B cell (primary cell): ENCODE measurements at regions not wholly inside any gene's neighbourhood (a gene's known extent, or its start where the extent isn't known, plus 50 kb on each side); places are given as distances from the start of the nearest gene placed in this dataset.

Source experiments
- ATAC-seq: fragments of 200-7000 bp; cut with Tn5 transposase; one replicate; pipeline ENCODE4 v1.10.0; 2021; ENCODE audit warnings: low read depth, mild to moderate bottlenecking, moderate number of reproducible peaks, moderate library complexity
- CTCF ChIA-PET: fragments of 350-600 bp; sonication (Branson Sonifier 250); formaldehyde crosslinking; loops from one replicate; lab custom pipeline; 2021; ENCODE audit warnings: antibody characterized with exemption, inconsistent platforms; lab: Charles Lee
- POLR2A ChIA-PET: fragments of 350-600 bp; sonication (Branson Sonifier 250); formaldehyde crosslinking; loops from one replicate; lab custom pipeline; 2021; ENCODE audit warnings: antibody characterized with exemption; lab: Charles Lee
- DNase-seq: peaks from one replicate; pipeline ENCODE4 v3.0.0; 2013
- H2AFZ ChIP-seq: 2 replicates; pipeline ENCODE4 v1.6.1; 2012; ENCODE audit warnings: mild to moderate bottlenecking, low read depth, low read length; ENCODE audit not compliant: insufficient read depth, poor library complexity, severe bottlenecking
- H3K27ac ChIP-seq, 2 donors: 1 replicate in 1 of 2; 2 replicates in 1 of 2; pipeline ENCODE4 v1.5.1; 2012 to 2013; ENCODE audit warnings: low read length in 2 of 2, mild to moderate bottlenecking in 2 of 2, moderate library complexity in 1 of 2
- H3K27me3 ChIP-seq, 4 experiments: fragments of 200-600 bp in 1 of 4; sonication (generic) in 1 of 4; replicated peaks in 1 of 4; 1 replicate in 2 of 4; 2 replicates in 2 of 4; pipeline versions ENCODE4 v1.6.1 to v1.7.0; 2013 to 2016; ENCODE audit warnings: low read length in 3 of 4, mild to moderate bottlenecking in 2 of 4, mixed read lengths in 1 of 4, moderate library complexity in 1 of 4; ENCODE audit not compliant: insufficient read depth in 4 of 4, control insufficient read depth in 3 of 4; ENCODE audit errors: control extremely low read depth in 1 of 4
- H3K36me3 ChIP-seq, 2 experiments: replicated peaks in 1 of 2; 1 replicate in 1 of 2; 2 replicates in 1 of 2; pipeline versions ENCODE4 v1.6.1 to v1.7.1; 2013; ENCODE audit warnings: low read length in 1 of 2; ENCODE audit not compliant: insufficient read depth in 2 of 2, control insufficient read depth in 1 of 2; ENCODE audit errors: control extremely low read depth in 1 of 2, extremely low read depth in 1 of 2
- H3K4me1 ChIP-seq, 2 donors: fragments of 200-600 bp in 1 of 2; sonication (generic) in 1 of 2; 1 replicate in 1 of 2; 2 replicates in 1 of 2; pipeline versions ENCODE4 v1.5.1 to v1.6.1; 2013 to 2017; ENCODE audit warnings: low read length in 2 of 2; ENCODE audit not compliant: control insufficient read depth in 2 of 2, insufficient read depth in 2 of 2
- H3K4me2 ChIP-seq: replicated peaks from 2 replicates; pipeline ENCODE3; 2012; ENCODE audit warnings: mild to moderate bottlenecking, low read depth, low read length; ENCODE audit not compliant: poor library complexity, severe bottlenecking
- H3K4me3 ChIP-seq, 5 experiments: fragments of 200-600 bp in 1 of 5; sonication (generic) in 1 of 5; 1 replicate in 3 of 5; 2 replicates in 2 of 5; pipeline versions ENCODE4 v1.5.1 to v1.7.0; 2011 to 2016; ENCODE audit warnings: low read length in 4 of 5, mild to moderate bottlenecking in 4 of 5, low read depth in 2 of 5, control low read depth in 1 of 5, moderate library complexity in 1 of 5; ENCODE audit not compliant: insufficient read depth in 1 of 5; ENCODE audit errors: control extremely low read depth in 1 of 5, extremely low read depth in 1 of 5
- H3K79me2 ChIP-seq: fragments of 200-600 bp; sonication (generic); one replicate; pipeline ENCODE4 v1.6.0; 2016; ENCODE audit warnings: low read length; ENCODE audit not compliant: control insufficient read depth, insufficient read depth
- H3K9ac ChIP-seq: fragments of 200-600 bp; sonication (generic); 2 replicates; pipeline ENCODE4 v1.6.1; 2017; ENCODE audit warnings: mild to moderate bottlenecking, low read length, moderate library complexity
- H3K9me3 ChIP-seq, 3 donors: one replicate each; pipeline versions ENCODE4 v1.6.1 to v1.7.1; 2013; ENCODE audit warnings: low read length in 2 of 3; ENCODE audit not compliant: control insufficient read depth in 2 of 3, insufficient read depth in 1 of 3; ENCODE audit errors: control extremely low read depth in 1 of 3
- H4K20me1 ChIP-seq: 2 replicates; pipeline ENCODE4 v1.6.0; 2012; ENCODE audit warnings: mild to moderate bottlenecking, low read length; ENCODE audit not compliant: insufficient read depth, control insufficient read depth, poor library complexity, severe bottlenecking
- H3K27ac Mint-ChIP-seq: one replicate; pipeline ENCODE4 v1.8.0; 2021; ENCODE audit warnings: mixed read lengths
- H3K27me3 Mint-ChIP-seq: one replicate; pipeline ENCODE4 v1.8.0; 2021; ENCODE audit warnings: mixed read lengths
- H3K4me1 Mint-ChIP-seq: one replicate; pipeline ENCODE4 v1.8.0; 2021; ENCODE audit warnings: mixed read lengths
- H3K4me3 Mint-ChIP-seq: one replicate; pipeline ENCODE4 v1.8.0; 2021; ENCODE audit warnings: mixed read lengths
- H3K9me3 Mint-ChIP-seq: one replicate; pipeline ENCODE4 v1.8.0; 2022; ENCODE audit warnings: mixed read lengths; ENCODE audit not compliant: insufficient read depth
- EZH2 ChIP-seq: IDR thresholded peaks from 2 replicates; pipeline ENCODE4 v1.6.1; 2012; ENCODE audit warnings: borderline replicate concordance, low read depth, mild to moderate bottlenecking, moderate library complexity, low read length; ENCODE audit not compliant: insufficient read depth, poor library complexity, severe bottlenecking
- WGBS: methylation state at CpG from one replicate; pipeline ENCODE4 v1.1.5; 2013; ENCODE audit warnings: missing lambda C conversion rate; ENCODE audit not compliant: insufficient coverage; 5-methylcytosine and 5-hydroxymethylcytosine counted together
- intact Hi-C: fragments of 100-400 bp; cut with micrococcal nuclease; formaldehyde crosslinking; loops from one replicate; pipeline ENCODE4 v1.10.0; 2022
- TF ChIP-seq, protein P1 (sequence below): fragments of 200-600 bp; IDR thresholded peaks from one replicate; pipeline ENCODE4 v1.8.0; 2022; ENCODE audit warnings: antibody characterized with exemption, mild to moderate bottlenecking

DNA sequence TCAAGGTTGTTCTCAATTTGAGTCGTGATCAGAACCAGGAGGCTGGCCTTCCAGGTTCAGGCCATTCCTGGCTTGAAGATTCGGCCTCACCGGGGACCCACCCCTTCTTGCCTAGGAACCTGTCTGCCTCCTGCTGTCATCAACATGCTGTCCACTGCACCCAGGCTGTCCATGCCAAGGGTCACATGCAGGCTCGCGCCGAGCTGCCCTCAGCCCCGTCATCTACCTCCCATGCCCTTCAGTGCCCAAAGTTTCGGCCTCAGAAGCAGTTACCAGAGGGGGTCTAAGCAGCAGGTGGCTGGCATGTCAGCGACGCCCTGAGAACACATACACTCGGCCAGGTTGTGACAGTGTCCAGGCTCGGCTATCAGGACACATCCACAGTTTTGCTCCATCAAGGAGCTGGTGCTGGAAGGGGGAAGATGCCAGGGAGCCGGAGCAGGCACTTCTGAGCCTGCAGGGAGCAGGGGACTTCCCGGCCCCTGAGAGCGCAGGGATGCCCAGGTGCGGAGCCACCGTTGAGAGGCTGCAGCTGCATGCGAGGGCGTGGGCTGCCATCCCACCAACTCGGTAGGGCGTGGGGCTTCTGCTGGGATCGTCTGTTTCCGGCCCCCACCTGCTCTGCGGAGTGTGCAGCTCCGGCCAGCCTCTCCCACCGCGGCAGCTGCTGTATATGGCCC lies 590.9 kb upstream of the SLITRK5 start:
- Histone ChIP-seq H3K36me3 (no peaks in the 10 kb centered on the region), H2AFZ (no peak overlapping the region), H3K4me2 (no peak overlapping the region), H3K27me3 (no peaks in the 10 kb centered on the region), H3K9me3 (peaks cover 0 to 20% (median 2%) of the 10 kb centered on the region in 3 donors), H3K4me1 (no peaks in the 10 kb centered on the region), H4K20me1 (no peaks in the 10 kb centered on the region), H3K4me3 (no peak overlapping the region), H3K9ac (no peak overlapping the region), H3K79me2 (no peaks in the 10 kb centered on the region), H3K27ac (no peak overlapping the region)
- intact Hi-C loops, result no loop called here
- no peaks in the 10 kb centered on the region for H3K4me1 Mint-ChIP-seq
- ChIA-PET CTCF (no interaction called here), POLR2A (no interaction called here)
- no peak overlapping the region for H3K27ac Mint-ChIP-seq
- DNase-seq, result no peak
- no peak overlapping the region for H3K4me3 Mint-ChIP-seq
- ATAC-seq, result no peak
- peaks cover 8% of the 10 kb centered on the region for H3K9me3 Mint-ChIP-seq
- no peaks in the 10 kb centered on the region for H3K27me3 Mint-ChIP-seq
- 94% methylated on average over 20 of the region's 27 CpGs for WGBS
- no peak for TF ChIP-seq EZH2
- TF ChIP-seq, protein P1, sequence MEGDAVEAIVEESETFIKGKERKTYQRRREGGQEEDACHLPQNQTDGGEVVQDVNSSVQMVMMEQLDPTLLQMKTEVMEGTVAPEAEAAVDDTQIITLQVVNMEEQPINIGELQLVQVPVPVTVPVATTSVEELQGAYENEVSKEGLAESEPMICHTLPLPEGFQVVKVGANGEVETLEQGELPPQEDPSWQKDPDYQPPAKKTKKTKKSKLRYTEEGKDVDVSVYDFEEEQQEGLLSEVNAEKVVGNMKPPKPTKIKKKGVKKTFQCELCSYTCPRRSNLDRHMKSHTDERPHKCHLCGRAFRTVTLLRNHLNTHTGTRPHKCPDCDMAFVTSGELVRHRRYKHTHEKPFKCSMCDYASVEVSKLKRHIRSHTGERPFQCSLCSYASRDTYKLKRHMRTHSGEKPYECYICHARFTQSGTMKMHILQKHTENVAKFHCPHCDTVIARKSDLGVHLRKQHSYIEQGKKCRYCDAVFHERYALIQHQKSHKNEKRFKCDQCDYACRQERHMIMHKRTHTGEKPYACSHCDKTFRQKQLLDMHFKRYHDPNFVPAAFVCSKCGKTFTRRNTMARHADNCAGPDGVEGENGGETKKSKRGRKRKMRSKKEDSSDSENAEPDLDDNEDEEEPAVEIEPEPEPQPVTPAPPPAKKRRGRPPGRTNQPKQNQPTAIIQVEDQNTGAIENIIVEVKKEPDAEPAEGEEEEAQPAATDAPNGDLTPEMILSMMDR, result no peak

DNA sequence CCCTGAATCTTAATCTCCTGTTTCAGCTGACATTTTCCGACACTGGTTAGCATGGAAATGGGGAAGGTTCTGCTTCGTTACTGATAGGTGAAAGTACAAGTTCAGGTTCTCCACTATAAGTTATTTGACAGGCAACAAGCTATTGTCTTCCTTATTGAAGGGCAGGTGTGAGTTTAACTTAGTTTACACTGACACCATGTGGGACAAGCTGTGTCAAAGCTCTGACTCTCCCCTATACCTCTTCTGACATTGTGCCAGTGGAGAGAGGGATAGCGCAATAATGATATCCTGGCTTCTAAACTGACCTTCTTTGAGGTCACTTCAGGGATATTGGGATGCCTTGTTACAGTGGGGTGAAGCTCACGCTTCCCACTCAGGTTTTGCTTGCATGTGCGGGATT lies 587.0 kb upstream of the SLITRK5 start:
- ChIA-PET POLR2A (no interaction called here), CTCF (no interaction called here)
- TF ChIP-seq EZH2, result no peak
- TF ChIP-seq, protein P1, result no peak
- Histone ChIP-seq H4K20me1 (no peaks in the 10 kb centered on the region), H3K79me2 (no peaks in the 10 kb centered on the region), H3K9me3 (peaks cover 0 to 15% (median 2%) of the 10 kb centered on the region in 3 donors), H3K4me3 (no peak overlapping the region), H3K4me2 (no peak overlapping the region), H3K4me1 (no peaks in the 10 kb centered on the region), H2AFZ (no peak overlapping the region), H3K36me3 (no peaks in the 10 kb centered on the region), H3K27ac (no peak overlapping the region), H3K9ac (no peak overlapping the region), H3K27me3 (no peaks in the 10 kb centered on the region)
- no peak for DNase-seq
- ATAC-seq, result no peak
- no peak overlapping the region for H3K4me3 Mint-ChIP-seq
- intact Hi-C loops, result no loop called here
- H3K9me3 Mint-ChIP-seq, result peaks cover 8% of the 10 kb centered on the region
- no peaks in the 10 kb centered on the region for H3K4me1 Mint-ChIP-seq
- 100% methylated on average over 4 of the region's 5 CpGs for WGBS
- H3K27ac Mint-ChIP-seq, result no peak overlapping the region
- H3K27me3 Mint-ChIP-seq, result no peaks in the 10 kb centered on the region
